CD4-positive, CD25-positive, alpha-beta regulatory T cell (primary cell): ENCODE measurements at regions not wholly inside any gene's neighbourhood (a gene's known extent, or its start where the extent isn't known, plus 50 kb on each side); places are given as distances from the start of the nearest gene placed in this dataset.
"Not testable (repeated sequence)": the region's sequence is repeated elsewhere in the genome, so short reads cannot be mapped to it uniquely, and the experiment has no call there.

ENCODE experiments used
- ATAC-seq, 2 donors: fragments of 150-1000 bp; cut with Tn5 transposase; one replicate each; pipeline ENCODE4 v1.10.0; 2021; ENCODE audit warnings: low read depth in 2 of 2, moderate number of reproducible peaks in 2 of 2, moderate library complexity in 1 of 2
- DNase-seq, 3 donors: peaks; one replicate each; pipeline versions ENCODE4 v3.0.0 to v3.0.0-alpha.2; 2012 to 2022; ENCODE audit warnings: mixed read lengths in 1 of 3
- H3K27ac ChIP-seq: one replicate; pipeline ENCODE4 v1.7.0; 2013; ENCODE audit warnings: mild to moderate bottlenecking, low read length; ENCODE audit not compliant: insufficient read depth, poor library complexity, severe bottlenecking
- H3K27me3 ChIP-seq: one replicate; pipeline ENCODE4 v1.7.0; 2013; ENCODE audit warnings: low read length; ENCODE audit not compliant: control insufficient read depth, insufficient read depth
- H3K36me3 ChIP-seq: one replicate; pipeline ENCODE4 v1.7.0; 2013; ENCODE audit warnings: mild to moderate bottlenecking, low read length, moderate library complexity; ENCODE audit not compliant: control insufficient read depth, insufficient read depth
- H3K4me1 ChIP-seq: 2 replicates; pipeline ENCODE4 v1.7.0; 2013; ENCODE audit warnings: mild to moderate bottlenecking, low read length; ENCODE audit not compliant: insufficient read depth, control insufficient read depth, poor library complexity, severe bottlenecking
- H3K4me3 ChIP-seq: one replicate; pipeline ENCODE4 v1.7.0; 2013; ENCODE audit warnings: low read depth, mild to moderate bottlenecking, low read length, moderate library complexity
- H3K9me3 ChIP-seq, 2 experiments: 1 replicate in 1 of 2; 2 replicates in 1 of 2; pipeline ENCODE4 v1.7.0; 2013; ENCODE audit warnings: low read length in 2 of 2, mild to moderate bottlenecking in 1 of 2, moderate library complexity in 1 of 2; ENCODE audit not compliant: control insufficient read depth in 2 of 2
- H3K27ac Mint-ChIP-seq, 3 donors: one replicate each; pipeline ENCODE4 v1.8.0; 2020 to 2022; ENCODE audit warnings: mild to moderate bottlenecking in 3 of 3, mixed read lengths in 3 of 3, moderate library complexity in 2 of 3
- H3K27me3 Mint-ChIP-seq: one replicate; pipeline ENCODE4 v1.8.0; 2022; ENCODE audit warnings: mild to moderate bottlenecking, mixed read lengths
- H3K36me3 Mint-ChIP-seq: one replicate; pipeline ENCODE4 v1.8.0; 2020; ENCODE audit warnings: mixed read lengths
- H3K4me1 Mint-ChIP-seq, 4 donors: one replicate each; pipeline ENCODE4 v1.8.0; 2020 to 2022; ENCODE audit warnings: mixed read lengths in 4 of 4, mild to moderate bottlenecking in 1 of 4
- H3K4me3 Mint-ChIP-seq, 4 donors: one replicate each; pipeline ENCODE4 v1.8.0; 2020 to 2022; ENCODE audit warnings: mild to moderate bottlenecking in 4 of 4, mixed read lengths in 4 of 4, moderate library complexity in 3 of 4
- H3K9me3 Mint-ChIP-seq, 7 donors: one replicate each; pipeline ENCODE4 v1.8.0; 2020 to 2022; ENCODE audit warnings: mixed read lengths in 7 of 7, mild to moderate bottlenecking in 3 of 7, moderate library complexity in 2 of 7

- H3K4me3 Mint-ChIP-seq, H3K27me3 Mint-ChIP-seq, H3K4me1 ChIP-seq, H3K27ac ChIP-seq, H3K36me3 ChIP-seq, H3K27me3 ChIP-seq, H3K27ac Mint-ChIP-seq, H3K9me3 ChIP-seq, DNase-seq, H3K4me3 ChIP-seq, H3K36me3 Mint-ChIP-seq, H3K4me1 Mint-ChIP-seq, H3K9me3 Mint-ChIP-seq: not testable (repeated sequence)
- ATAC-seq: peak in 1 of 2 donors; percentile 40
Measured at GRCh38 chr17:46434450-46435062, 73.0 kb upstream of the ARL17B start.

DNA sequence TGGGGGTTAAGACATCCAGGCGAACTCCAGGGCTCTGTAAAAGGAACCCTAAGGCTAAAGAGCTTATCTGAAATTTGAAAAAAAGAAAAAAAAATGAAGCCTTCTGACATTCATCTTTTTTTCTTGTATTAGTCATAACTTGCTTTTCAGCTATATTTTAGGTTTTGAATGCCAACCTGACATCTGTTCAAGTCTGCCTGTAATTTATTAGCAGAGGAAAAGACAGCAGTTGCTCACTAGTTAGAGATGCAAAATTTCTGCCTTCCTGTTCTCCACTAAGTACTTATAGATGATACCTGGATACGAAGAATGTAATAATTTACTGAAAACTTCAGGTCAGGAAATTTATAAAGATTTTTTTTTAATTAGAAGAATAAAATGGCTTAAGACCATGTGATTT lies 68.7 kb upstream of the ARL17B start:
- not testable (repeated sequence) for DNase-seq, H3K27ac Mint-ChIP-seq, H3K36me3 ChIP-seq, H3K27me3 ChIP-seq, H3K4me1 ChIP-seq, H3K36me3 Mint-ChIP-seq, H3K27me3 Mint-ChIP-seq, H3K4me1 Mint-ChIP-seq, H3K9me3 Mint-ChIP-seq, H3K27ac ChIP-seq, ATAC-seq, H3K4me3 Mint-ChIP-seq, H3K9me3 ChIP-seq, H3K4me3 ChIP-seq

DNA sequence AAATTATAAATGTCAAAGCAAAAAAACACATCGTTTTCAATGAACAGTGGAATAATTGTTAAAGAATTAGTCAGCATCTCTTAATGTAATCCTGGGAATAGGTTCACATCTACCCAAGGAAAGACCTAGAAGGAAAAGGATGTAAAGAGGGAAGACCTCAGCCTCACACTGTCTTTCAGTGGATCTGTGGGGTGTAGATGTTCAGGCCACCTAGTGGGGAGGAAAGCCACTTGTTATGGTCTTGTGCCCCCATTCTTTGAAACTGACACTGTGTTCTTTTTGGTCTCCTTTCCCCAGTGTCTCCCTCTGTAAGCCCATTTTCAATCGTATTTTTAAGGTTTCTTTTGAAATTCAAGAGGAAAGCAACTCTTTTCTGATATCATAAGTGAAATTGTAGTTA lies 68.1 kb upstream of the ARL17B start:
- H3K36me3 ChIP-seq, H3K4me3 Mint-ChIP-seq, H3K4me1 ChIP-seq, DNase-seq, H3K4me1 Mint-ChIP-seq, H3K27ac Mint-ChIP-seq, ATAC-seq, H3K27me3 Mint-ChIP-seq, H3K4me3 ChIP-seq, H3K27me3 ChIP-seq, H3K9me3 Mint-ChIP-seq, H3K36me3 Mint-ChIP-seq, H3K27ac ChIP-seq, H3K9me3 ChIP-seq: not testable (repeated sequence)

- H3K4me3 Mint-ChIP-seq, H3K27me3 Mint-ChIP-seq: not testable (repeated sequence)
- DNase-seq: peak in 1 of 3 donors; percentile 0
Measured at GRCh38 chr17:46424187-46424884, 62.8 kb upstream of the ARL17B start.

DNA sequence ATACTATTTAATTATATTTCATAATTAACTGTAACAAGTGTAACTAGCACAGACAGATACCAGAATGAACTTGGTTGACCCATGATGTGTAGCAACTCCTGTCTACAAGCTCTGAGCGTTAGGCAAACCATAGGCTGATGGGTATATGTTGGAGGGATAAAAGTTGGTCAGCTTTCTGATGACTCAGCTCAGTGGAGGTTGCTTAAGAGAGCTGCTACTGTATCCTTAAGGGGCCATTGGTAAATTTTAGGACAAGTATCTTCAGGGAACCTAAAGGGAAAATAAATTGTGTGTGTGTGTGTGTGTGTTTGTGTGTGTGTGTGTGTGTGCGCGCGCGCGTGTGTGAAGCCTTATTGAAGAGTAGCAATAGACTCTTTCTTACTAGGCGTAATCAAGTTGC lies 56.3 kb upstream of the ARL17B start:
- H3K36me3 ChIP-seq, H3K4me1 ChIP-seq, H3K9me3 Mint-ChIP-seq, H3K27ac ChIP-seq, H3K4me3 Mint-ChIP-seq, DNase-seq, H3K9me3 ChIP-seq, H3K4me3 ChIP-seq, H3K27me3 ChIP-seq, H3K36me3 Mint-ChIP-seq, H3K27me3 Mint-ChIP-seq, H3K4me1 Mint-ChIP-seq, H3K27ac Mint-ChIP-seq: not testable (repeated sequence)
- peak in 1 of 2 donors; percentile 37 for ATAC-seq

More at GRCh38 chr17:46424187-46424884, 62.8 kb upstream of the ARL17B start:
- H3K4me1 Mint-ChIP-seq, H3K27me3 ChIP-seq, H3K36me3 Mint-ChIP-seq, ATAC-seq, H3K36me3 ChIP-seq, H3K9me3 Mint-ChIP-seq, H3K4me1 ChIP-seq, H3K27ac Mint-ChIP-seq, H3K27ac ChIP-seq, H3K4me3 ChIP-seq, H3K9me3 ChIP-seq: not testable (repeated sequence)

DNA sequence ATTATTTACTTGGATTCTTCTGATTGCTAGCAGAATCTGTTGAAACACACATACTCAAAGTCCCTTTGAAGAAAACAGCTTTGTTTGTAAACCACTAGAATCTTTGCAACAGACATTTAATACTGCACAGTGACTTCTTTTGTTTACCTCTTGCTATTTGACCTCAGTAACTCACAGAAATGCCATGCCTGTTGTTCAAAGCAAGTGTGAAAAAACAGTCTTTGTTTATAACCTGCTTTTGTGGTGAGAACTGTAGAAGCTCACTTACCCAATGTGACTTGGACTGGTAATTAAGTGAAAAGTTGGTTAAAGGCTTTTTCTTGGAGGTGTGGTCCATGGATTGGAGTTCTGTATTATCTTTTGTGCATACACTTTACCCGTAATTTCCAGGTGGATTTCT lies 55.7 kb upstream of the ARL17B start:
- not testable (repeated sequence) for H3K36me3 ChIP-seq, H3K9me3 Mint-ChIP-seq, H3K9me3 ChIP-seq, H3K27ac ChIP-seq, ATAC-seq, H3K27me3 ChIP-seq, H3K36me3 Mint-ChIP-seq, H3K4me3 Mint-ChIP-seq, H3K27me3 Mint-ChIP-seq, H3K27ac Mint-ChIP-seq, H3K4me3 ChIP-seq, DNase-seq, H3K4me1 ChIP-seq, H3K4me1 Mint-ChIP-seq

DNA sequence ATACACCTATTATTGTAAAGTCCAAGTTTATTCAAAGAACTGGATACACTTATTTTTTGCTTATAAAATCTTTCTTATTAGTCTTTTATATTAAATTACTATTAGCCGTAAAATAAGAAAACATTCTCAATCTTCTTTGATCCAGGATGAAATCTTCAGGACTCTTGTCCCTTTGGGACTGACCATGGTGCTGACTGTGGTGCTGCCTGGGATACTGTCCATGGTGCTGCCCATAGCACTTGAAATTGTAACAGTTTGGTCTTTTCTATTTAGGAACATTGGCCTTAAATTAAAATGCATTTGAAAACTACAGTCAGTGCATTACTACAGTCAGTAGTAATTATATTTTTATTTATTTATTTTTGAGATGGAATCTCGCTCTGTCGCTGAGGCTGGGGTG lies 53.0 kb upstream of the ARL17B start:
- H3K27ac Mint-ChIP-seq, H3K4me3 ChIP-seq, H3K4me1 Mint-ChIP-seq, H3K9me3 ChIP-seq, H3K27ac ChIP-seq, ATAC-seq, H3K36me3 Mint-ChIP-seq, H3K4me3 Mint-ChIP-seq, H3K27me3 ChIP-seq, DNase-seq, H3K27me3 Mint-ChIP-seq, H3K36me3 ChIP-seq, H3K4me1 ChIP-seq, H3K9me3 Mint-ChIP-seq: not testable (repeated sequence)

DNA sequence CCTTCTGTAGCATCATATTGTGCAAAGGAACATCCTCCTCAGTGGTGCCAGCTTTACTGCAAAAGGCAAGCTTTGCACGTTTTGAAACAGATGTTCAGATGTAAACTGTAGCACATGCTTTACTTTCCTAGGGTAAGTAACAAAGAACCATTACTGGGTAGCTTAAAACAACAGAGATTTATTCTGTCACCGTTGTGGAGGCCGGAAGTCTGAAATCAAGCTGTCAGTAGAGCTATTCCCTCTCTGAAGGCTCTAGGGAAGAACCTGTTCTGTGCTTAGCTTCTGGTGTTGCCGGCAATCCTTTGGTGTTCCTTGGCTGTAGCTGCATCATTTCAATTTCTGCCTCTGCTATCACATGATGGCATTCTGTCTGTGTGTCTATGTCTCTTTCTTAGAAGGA lies 50.6 kb upstream of the ARL17B start:
- DNase-seq, H3K9me3 Mint-ChIP-seq, H3K27me3 Mint-ChIP-seq, H3K36me3 Mint-ChIP-seq, H3K4me3 ChIP-seq, H3K27ac Mint-ChIP-seq, H3K36me3 ChIP-seq, ATAC-seq, H3K27me3 ChIP-seq, H3K4me1 ChIP-seq, H3K27ac ChIP-seq, H3K4me3 Mint-ChIP-seq, H3K9me3 ChIP-seq, H3K4me1 Mint-ChIP-seq: not testable (repeated sequence)
